H1 (cell line): ENCODE measurements at regions not wholly inside any gene's neighbourhood (a gene's known extent, or its start where the extent isn't known, plus 50 kb on each side); places are given as distances from the start of the nearest gene placed in this dataset.

ENCODE experiments used
- CTCF ChIA-PET: fragments of 300-600 bp; sonication (Branson Sonifier 250); formaldehyde crosslinking; loops from one replicate; lab custom pipeline; 2021; ENCODE audit not compliant: partially characterized antibody; lab: Charles Lee
- POLR2A ChIA-PET: fragments of 300-600 bp; sonication (Branson Sonifier 250); formaldehyde crosslinking; loops from one replicate; lab custom pipeline; 2021; ENCODE audit warnings: inconsistent platforms; ENCODE audit not compliant: partially characterized antibody; lab: Charles Lee
- DNase-seq, 2 experiments: peaks; one replicate each; pipeline versions ENCODE4 v3.0.0 to v3.0.0-alpha.2; 2010 to 2022; ENCODE audit warnings: low spot score in 2 of 2, low read depth in 1 of 2, mixed read lengths in 1 of 2
- FAIRE-seq: peaks from 2 replicates; lab custom pipeline; 2011; peaks lifted over from hg19 to GRCh38; lab: Jason Lieb, UNC
- H2AFZ ChIP-seq: 2 replicates; pipeline ENCODE4 v1.8.1; 2012; ENCODE audit warnings: low read length, inconsistent platforms
- H2AK5ac ChIP-seq: 2 replicates; pipeline ENCODE4 v1.6.1; 2013; ENCODE audit warnings: low read depth, low read length
- H2BK120ac ChIP-seq: replicated peaks from 2 replicates; pipeline ENCODE3; 2013; ENCODE audit warnings: low read depth, low read length, inconsistent platforms
- H2BK12ac ChIP-seq: 2 replicates; pipeline ENCODE4 v1.6.1; 2013; ENCODE audit warnings: low read depth, low read length
- H2BK15ac ChIP-seq: 2 replicates; pipeline ENCODE4 v1.6.1; 2013; ENCODE audit warnings: low read length
- H2BK20ac ChIP-seq: 2 replicates; pipeline ENCODE4 v1.6.1; 2013; ENCODE audit warnings: low read length
- H2BK5ac ChIP-seq: 2 replicates; pipeline ENCODE4 v1.6.1; 2013; ENCODE audit warnings: low read depth, low read length
- H3K14ac ChIP-seq: 2 replicates; pipeline ENCODE4 v1.6.1; 2013; ENCODE audit warnings: inconsistent platforms; ENCODE audit not compliant: insufficient read length
- H3K18ac ChIP-seq: 2 replicates; pipeline ENCODE4 v1.6.1; 2013; ENCODE audit warnings: low read length; ENCODE audit errors: extremely low read depth
- H3K23ac ChIP-seq: 2 replicates; pipeline ENCODE4 v1.6.1; 2013; ENCODE audit warnings: inconsistent platforms; ENCODE audit not compliant: insufficient read length
- H3K23me2 ChIP-seq: 2 replicates; pipeline ENCODE4 v1.6.1; 2013; ENCODE audit warnings: low read depth, low read length
- H3K27ac ChIP-seq: 2 replicates; pipeline ENCODE4 v1.6.1; 2011; ENCODE audit warnings: low read depth, low read length, inconsistent platforms
- H3K27me3 ChIP-seq, 4 experiments: replicated peaks in 1 of 4; 1 replicate in 1 of 4; 2 replicates in 3 of 4; pipeline versions ENCODE4 v1.6.1 to v1.8.1; 2011 to 2013; ENCODE audit warnings: low read length in 3 of 4, mild to moderate bottlenecking in 3 of 4, inconsistent platforms in 2 of 4, mixed read lengths in 2 of 4, moderate library complexity in 1 of 4; ENCODE audit not compliant: control insufficient read depth in 3 of 4, insufficient read depth in 3 of 4; ENCODE audit errors: extremely low read depth in 1 of 4
- H3K36me3 ChIP-seq, 4 experiments: 2 replicates each; pipeline versions ENCODE4 v1.6.1 to v1.8.1; 2011 to 2013; ENCODE audit warnings: mild to moderate bottlenecking in 4 of 4, low read length in 3 of 4, moderate library complexity in 2 of 4, control low read depth in 1 of 4, inconsistent platforms in 1 of 4; ENCODE audit not compliant: insufficient read depth in 4 of 4, control insufficient read depth in 2 of 4
- H3K4ac ChIP-seq: replicated peaks from 2 replicates; pipeline ENCODE3; 2013; ENCODE audit warnings: low read length, low read depth, mixed read lengths, inconsistent platforms; ENCODE audit not compliant: insufficient read length
- H3K4me1 ChIP-seq, 4 experiments: replicated peaks in 1 of 4; 1 replicate in 1 of 4; 2 replicates in 3 of 4; pipeline versions ENCODE4 v1.6.1 to v1.8.1; 2011 to 2013; ENCODE audit warnings: low read length in 3 of 4, inconsistent platforms in 2 of 4, mixed read lengths in 1 of 4; ENCODE audit not compliant: insufficient read depth in 4 of 4, control insufficient read depth in 3 of 4
- H3K4me2 ChIP-seq, 2 experiments: 2 replicates each; pipeline versions ENCODE4 v1.6.1 to v1.8.1; 2011 to 2013; ENCODE audit warnings: low read depth in 2 of 2, low read length in 2 of 2, control low read depth in 1 of 2, inconsistent platforms in 1 of 2, mild to moderate bottlenecking in 1 of 2; ENCODE audit not compliant: insufficient read depth in 1 of 2
- H3K4me3 ChIP-seq, 4 experiments: fragments of 200-600, 300-600 bp in 1 of 4; sonication (generic), shearing (Covaris generic), sonication (Bioruptor Twin) in 1 of 4; 2 replicates each; pipeline versions ENCODE4 v1.5.1 to v1.8.1; 2011 to 2016; ENCODE audit warnings: low read length in 4 of 4, low read depth in 3 of 4, control low read depth in 2 of 4, inconsistent platforms in 2 of 4, mild to moderate bottlenecking in 2 of 4, mixed read lengths in 1 of 4, moderate library complexity in 1 of 4; ENCODE audit not compliant: insufficient read depth in 2 of 4; ENCODE audit errors: extremely low read depth in 1 of 4
- H3K56ac ChIP-seq: replicated peaks from 2 replicates; pipeline ENCODE3; 2013; ENCODE audit warnings: low read depth, mild to moderate bottlenecking, mixed read lengths, low read length, inconsistent platforms; ENCODE audit not compliant: insufficient read length
- H3K79me1 ChIP-seq: 2 replicates; pipeline ENCODE4 v1.6.1; 2013; ENCODE audit warnings: low read depth, low read length, control low read depth
- H3K79me2 ChIP-seq, 2 experiments: 2 replicates each; pipeline versions ENCODE4 v1.6.1 to v1.8.1; 2012 to 2013; ENCODE audit warnings: low read length in 2 of 2, mild to moderate bottlenecking in 2 of 2, inconsistent platforms in 1 of 2; ENCODE audit not compliant: insufficient read depth in 2 of 2, control insufficient read depth in 1 of 2
- H3K9ac ChIP-seq, 4 experiments: replicated peaks in 1 of 4; 1 replicate in 1 of 4; 2 replicates in 3 of 4; pipeline versions ENCODE4 v1.6.1 to v1.8.1; 2011 to 2013; ENCODE audit warnings: low read depth in 3 of 4, low read length in 3 of 4, control low read depth in 2 of 4, mild to moderate bottlenecking in 2 of 4, moderate library complexity in 2 of 4, inconsistent platforms in 1 of 4; ENCODE audit errors: extremely low read depth in 1 of 4
- H3K9me3 ChIP-seq, 2 experiments: 2 replicates each; pipeline versions ENCODE4 v1.6.1 to v1.8.1; 2012 to 2013; ENCODE audit warnings: mild to moderate bottlenecking in 2 of 2, moderate library complexity in 2 of 2, control low read depth in 1 of 2, inconsistent platforms in 1 of 2, low read depth in 1 of 2, low read length in 1 of 2, mixed read lengths in 1 of 2; ENCODE audit not compliant: insufficient read depth in 2 of 2
- H4K20me1 ChIP-seq, 2 experiments: replicated peaks in 1 of 2; 2 replicates each; pipeline versions ENCODE3 to v1.8.1; 2011 to 2013; ENCODE audit warnings: inconsistent platforms in 2 of 2, low read length in 2 of 2, mild to moderate bottlenecking in 1 of 2; ENCODE audit not compliant: insufficient read depth in 2 of 2, control insufficient read depth in 1 of 2
- H4K5ac ChIP-seq: 2 replicates; pipeline ENCODE4 v1.6.1; 2013; ENCODE audit warnings: low read length, low read depth, mixed read lengths, inconsistent platforms; ENCODE audit not compliant: insufficient read length
- H4K8ac ChIP-seq: 2 replicates; pipeline ENCODE4 v1.8.0; 2013; ENCODE audit warnings: mild to moderate bottlenecking, moderate library complexity, low read length, inconsistent platforms; ENCODE audit not compliant: insufficient read depth; ENCODE audit errors: extremely low read depth
- H4K91ac ChIP-seq: replicated peaks from 2 replicates; pipeline ENCODE3; 2013; ENCODE audit warnings: low read length, mixed read lengths, inconsistent platforms; ENCODE audit not compliant: insufficient read length
- EP300 ChIP-seq, 2 experiments: IDR thresholded peaks; 1 replicate in 1 of 2; 2 replicates in 1 of 2; pipeline ENCODE4 v1.6.1; 2011 to 2012; ENCODE audit warnings: low read depth in 2 of 2, low read length in 2 of 2, mild to moderate bottlenecking in 2 of 2, borderline replicate concordance in 1 of 2, inconsistent platforms in 1 of 2, moderate library complexity in 1 of 2
- RAD21 ChIP-seq, 2 experiments: IDR thresholded peaks in 1 of 2; conservative IDR thresholded peaks in 1 of 2; 2 replicates each; pipeline ENCODE4 v1.6.1; 2011; ENCODE audit warnings: low read depth in 2 of 2, low read length in 2 of 2, improper control_type of control experiment in 1 of 2, inconsistent platforms in 1 of 2, mild to moderate bottlenecking in 1 of 2, moderate library complexity in 1 of 2
- SAP30 ChIP-seq: fragments of 300-600 bp; sonication (generic); IDR thresholded peaks from 2 replicates; pipeline ENCODE4 v1.7.1; 2012; ENCODE audit warnings: low read length, moderate library complexity, mild to moderate bottlenecking, inconsistent platforms; ENCODE audit not compliant: insufficient read depth, insufficient replicate concordance
- SIN3A ChIP-seq, 2 experiments: IDR thresholded peaks in 1 of 2; conservative IDR thresholded peaks in 1 of 2; 2 replicates each; pipeline ENCODE4 v1.6.1; 2011 to 2012; ENCODE audit warnings: low read length in 2 of 2, improper control_type of control experiment in 1 of 2, low read depth in 1 of 2, mild to moderate bottlenecking in 1 of 2
- SP2 ChIP-seq: IDR thresholded peaks from 2 replicates; pipeline ENCODE4 v1.6.1; 2012; ENCODE audit warnings: mild to moderate bottlenecking, low read length, inconsistent platforms
- WGBS, 2 experiments: shearing (Covaris generic) in 1 of 2; methylation state at CpG; one replicate each; pipeline versions ENCODE4 v1.1.6 to v1.1.7; 2013 to 2015; ENCODE audit warnings: low lambda C conversion rate in 2 of 2, mixed read lengths in 2 of 2, inconsistent platforms in 1 of 2, low coverage in 1 of 2, missing lambda C conversion rate in 1 of 2; ENCODE audit not compliant: insufficient replicate concordance in 2 of 2, insufficient coverage in 1 of 2, insufficient read length in 1 of 2; ENCODE audit errors: extremely low coverage in 1 of 2, missing lambda C conversion rate in 1 of 2; 5-methylcytosine and 5-hydroxymethylcytosine counted together

DNA sequence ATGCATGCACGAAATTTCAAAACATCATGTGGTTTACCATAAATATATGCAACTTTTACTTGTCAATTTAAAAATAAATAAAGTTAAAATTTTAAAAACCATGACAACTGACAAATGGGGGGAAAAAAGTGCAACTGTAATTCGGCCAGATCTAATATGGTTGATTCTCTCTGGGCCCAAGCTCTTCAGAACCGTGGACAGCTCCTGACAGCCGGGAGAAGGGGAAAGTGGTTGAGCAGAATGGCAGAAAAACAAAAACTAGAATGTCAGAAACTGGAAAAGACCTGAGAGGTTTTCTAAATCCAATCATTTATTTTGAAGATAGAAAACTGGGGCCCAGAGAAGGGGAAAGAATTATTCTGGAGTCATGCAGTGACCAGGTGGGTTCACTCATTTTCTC is 126.6 kb downstream of the TMEM132E start:
- Histone ChIP-seq H3K14ac (no peak overlapping the region), H4K5ac (no peak overlapping the region), H3K18ac (no peak overlapping the region), H3K23ac (no peak overlapping the region), H2AK5ac (no peak overlapping the region), H3K27me3 (0 out of 7 replicates have a peak, but pooled peaks cover 0 to 4% (median 0%) of the 10 kb centered on the region in 4 experiments), H2BK20ac (no peak overlapping the region), H3K56ac (no peak overlapping the region), H3K36me3 (no peaks in the 10 kb centered on the region), H3K79me2 (no peaks in the 10 kb centered on the region), H3K4me1 (no peaks in the 10 kb centered on the region; a peak in 1 of 7 replicates), H4K20me1 (peaks cover 3 to 5% of the 10 kb centered on the region in 2 experiments), H2BK12ac (no peak overlapping the region), H3K79me1 (no peaks in the 10 kb centered on the region), H3K23me2 (no peaks in the 10 kb centered on the region; the same call in 1 of the 2 replicates), H3K4ac (no peak overlapping the region), H2BK120ac (no peak overlapping the region), H3K4me3 (no peak overlapping the region), H2BK15ac (no peak overlapping the region), H3K9me3 (no peaks in the 10 kb centered on the region), H2AFZ (no peak overlapping the region), H3K4me2 (no peak overlapping the region), H4K8ac (no peak overlapping the region), H3K27ac (no peak overlapping the region), H4K91ac (no peak overlapping the region), H2BK5ac (no peak overlapping the region), H3K9ac (no peak overlapping the region)
- DNase-seq (peak in 1 of 2 experiments; percentile 72), FAIRE-seq (no peak)
- ChIA-PET POLR2A (no interaction called here), CTCF (interaction anchor here (0.9 to 1.4 kb wide), 2 partner anchors 68 to 188 kb away, joined by 3 to 4 read pairs; no protein-coding TSS in a partner anchor)
- TF ChIP-seq SAP30, result no peak
- no peak for TF ChIP-seq RAD21 (IDR thresholded peaks at IDR 0.05 in 1 of 2, conservative IDR thresholded peaks at IDR 0.05 in 1 of 2; ENCODE audit: low read depth in 2 of 2, low read length in 2 of 2)
- TF ChIP-seq SIN3A (conservative IDR thresholded peaks at IDR 0.05 in 1 of 2, IDR thresholded peaks at IDR 0.05 in 1 of 2; ENCODE audit: low read depth in 1 of 2, low read length in 2 of 2), result peak in 1 of 2 experiments; percentile 75; a peak in 1 of 4 replicates
- no peak for TF ChIP-seq EP300 (IDR thresholded peaks at IDR 0.05; ENCODE audit: borderline replicate concordance in 1 of 2, low read depth in 2 of 2, low read length in 2 of 2)
- TF ChIP-seq SP2, result no peak
- 24% methylated on average over 4 of the region's 4 CpGs; no CpG with 5 or more reads in 1 of the 2 experiments for WGBS, 2 experiments
